ENCODE measurements at regions not wholly inside any gene's neighbourhood (a gene's known extent, or its start where the extent isn't known, plus 50 kb on each side); places are given as distances from the start of the nearest gene placed in this dataset.
"Not testable (repeated sequence)": the region's sequence is repeated elsewhere in the genome, so short reads cannot be mapped to it uniquely, and the experiment has no call there.

DNA sequence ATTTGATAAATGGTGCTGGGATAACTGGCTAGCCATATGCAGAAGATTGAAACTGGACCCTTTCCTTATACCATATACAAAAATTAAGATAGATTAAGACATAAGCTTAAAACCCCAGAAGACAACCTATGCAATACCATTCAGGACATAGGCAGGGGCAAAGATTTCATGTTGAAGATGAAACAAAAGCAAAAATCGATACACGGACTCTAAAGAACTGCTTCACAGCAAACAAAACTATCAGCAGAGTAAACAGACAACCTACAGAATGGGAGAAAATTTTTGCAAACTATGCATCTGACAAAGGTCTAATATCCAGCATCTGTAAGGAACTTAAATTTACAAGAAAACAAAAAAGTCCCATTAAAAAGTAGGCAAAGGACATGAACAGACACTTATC, 255.9 kb downstream of the TINAG start:
- not testable (repeated sequence) for DNase-seq (ENCODE audit: low read depth)

GRCh38 chr6:54574671-54575070, 266.4 kb downstream of the TINAG start:
- no peak for DNase-seq (ENCODE audit: low read depth)

DNA sequence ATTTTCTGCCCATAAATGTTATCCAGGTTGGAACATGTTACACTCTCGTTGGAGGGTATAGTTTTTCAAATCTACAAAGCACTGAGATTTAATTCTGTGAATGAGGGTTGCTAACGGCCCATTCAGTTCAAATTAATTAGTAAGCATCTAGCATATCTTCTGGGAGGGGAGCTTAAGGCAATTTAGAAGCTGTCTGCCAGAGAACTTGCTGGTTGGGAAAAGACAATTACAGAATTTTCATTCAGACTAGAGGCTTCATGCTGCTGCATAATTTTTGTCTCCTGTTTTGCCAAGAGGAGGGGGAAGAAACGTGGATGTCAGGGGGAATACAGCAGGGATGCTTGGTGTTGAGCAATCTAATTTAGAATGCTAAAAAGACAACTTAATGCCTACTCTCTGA, 268.3 kb upstream of the FAM83B start:
- no peak for DNase-seq (ENCODE audit: low read depth)

DNA sequence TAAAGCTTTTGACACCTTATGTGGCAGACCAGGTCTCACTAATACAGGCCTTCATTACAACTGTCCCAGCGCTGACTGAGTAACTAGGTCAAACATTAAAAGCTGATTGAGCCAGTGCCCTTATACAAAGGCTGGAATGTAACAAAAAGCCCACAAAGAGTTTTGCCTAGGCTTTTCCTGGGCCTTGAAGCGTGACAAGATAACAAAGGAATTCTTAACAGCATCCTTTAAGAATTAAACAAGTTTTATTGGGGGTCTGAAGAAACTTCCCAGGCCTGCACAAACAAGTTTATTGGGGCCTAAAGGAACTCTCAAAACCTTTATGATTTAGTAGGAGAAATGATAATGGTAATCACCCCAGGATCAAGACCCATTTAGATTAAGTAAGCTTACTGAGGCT, 267.6 kb upstream of the FAM83B start:
- DNase-seq (ENCODE audit: low read depth) = no peak

GRCh38 chr6:54586251-54586650, 260.3 kb upstream of the FAM83B start:
- DNase-seq (ENCODE audit: low read depth) = no peak

DNA sequence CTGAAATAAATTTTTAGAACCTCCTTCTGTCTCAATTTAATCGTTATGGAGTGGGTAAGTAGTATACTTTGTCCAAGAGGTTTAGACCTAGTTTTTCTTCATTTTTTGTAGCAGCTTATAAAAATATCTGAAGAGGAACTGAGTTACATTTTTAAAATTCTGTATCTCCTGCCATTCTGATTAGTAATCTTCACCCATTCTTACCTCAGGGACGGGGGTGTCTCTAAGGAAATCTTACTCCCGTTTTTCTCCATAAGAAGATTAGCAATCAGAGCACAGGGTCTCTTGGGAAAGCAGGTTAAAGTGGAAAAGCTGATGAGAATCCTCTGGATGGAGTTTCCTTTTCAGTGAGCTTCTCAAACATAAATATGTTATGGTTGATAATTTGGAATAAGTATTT, 259.3 kb upstream of the FAM83B start:
- DNase-seq (ENCODE audit: low read depth) = no peak

DNA sequence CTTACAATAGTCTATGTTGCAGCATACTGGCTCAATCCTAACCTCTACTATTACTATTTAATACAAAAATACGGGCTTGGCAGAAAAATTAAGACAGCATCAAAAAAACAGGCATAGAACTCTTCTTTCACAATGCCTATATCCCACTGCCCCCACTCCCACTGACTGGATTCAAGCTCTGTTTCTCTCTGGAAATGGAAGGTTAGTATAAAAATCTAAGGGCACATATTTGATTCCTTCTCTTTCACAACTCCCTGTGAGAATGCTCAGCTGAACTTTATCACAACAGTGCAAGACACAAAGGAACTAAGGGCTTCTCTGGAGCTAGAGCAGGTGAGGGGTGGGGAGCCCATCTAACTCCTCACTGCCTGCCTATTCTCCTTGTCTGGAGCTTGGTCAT, 258.4 kb upstream of the FAM83B start:
- no peak for DNase-seq (ENCODE audit: low read depth)

GRCh38 chr6:54595844-54596243, 250.7 kb upstream of the FAM83B start:
- DNase-seq (ENCODE audit: low read depth) = no peak

DNA sequence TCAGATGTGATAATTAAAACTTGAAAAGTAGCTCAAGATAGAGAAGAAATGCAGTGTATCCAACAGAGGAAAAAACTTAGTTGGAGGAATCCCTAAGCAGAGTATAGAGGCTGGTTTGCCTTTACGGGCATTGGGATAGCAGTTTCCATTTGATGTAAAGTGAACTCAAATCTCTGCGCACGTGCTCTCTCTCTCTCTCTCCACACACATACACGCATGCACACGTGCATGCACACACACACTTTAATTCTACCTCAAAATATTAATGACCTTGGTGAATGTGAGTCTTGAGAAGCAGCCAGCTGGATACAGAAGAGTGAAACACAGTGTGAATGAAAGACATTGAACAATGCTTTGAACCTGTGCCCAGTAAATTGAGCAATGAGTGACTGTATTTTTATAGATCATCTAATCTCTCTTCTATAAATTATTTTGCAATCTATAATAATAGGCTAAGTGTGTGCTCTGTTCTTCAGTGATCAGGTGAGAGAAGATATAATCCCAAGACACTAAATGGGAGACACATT, 247.7 kb upstream of the FAM83B start:
- no peak for DNase-seq (ENCODE audit: low read depth)

- no peak for DNase-seq (ENCODE audit: low read depth)
Measured at GRCh38 chr6:54601600-54602300, 244.8 kb upstream of the FAM83B start.

GRCh38 chr6:54602591-54602990, 244.0 kb upstream of the FAM83B start:
- DNase-seq (ENCODE audit: low read depth) = no peak

DNA sequence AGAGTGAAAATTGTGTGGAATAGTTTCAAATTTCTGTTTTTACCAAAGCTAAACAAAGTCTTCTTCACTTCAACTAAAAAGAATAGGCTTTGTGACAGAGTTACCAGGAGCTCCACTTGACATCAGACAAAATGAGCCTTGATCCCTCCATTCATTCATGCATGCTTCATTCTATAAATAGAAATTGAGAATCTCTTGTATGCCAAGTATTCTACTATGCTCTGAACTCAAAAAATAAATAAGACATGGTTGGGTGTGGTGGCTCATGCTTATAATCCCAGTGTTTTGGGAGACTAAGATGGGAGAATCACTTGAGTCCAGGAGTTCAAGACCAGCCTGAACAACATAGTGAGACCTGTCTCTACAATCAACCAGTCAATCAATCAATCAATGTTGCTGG, 236.6 kb upstream of the FAM83B start:
- no peak for DNase-seq (ENCODE audit: low read depth)

DNA sequence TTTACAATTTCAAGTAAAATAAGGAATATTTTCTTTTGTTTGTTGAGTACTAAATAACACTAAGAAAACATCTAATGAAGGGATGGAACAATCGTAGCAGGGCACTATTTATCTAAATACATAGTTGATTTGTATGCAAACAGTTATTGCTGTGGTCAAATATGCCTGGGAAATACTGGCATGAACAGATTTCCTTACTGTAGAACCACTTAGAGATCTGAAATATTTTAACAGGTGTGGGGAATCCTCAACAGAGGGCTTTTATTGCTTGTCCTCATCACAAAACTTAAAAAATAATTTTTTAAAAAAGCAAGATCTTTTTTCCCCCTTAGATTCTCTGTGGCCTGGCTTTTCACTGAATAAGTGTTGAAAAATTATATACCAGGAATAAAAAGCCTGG, 233.0 kb upstream of the FAM83B start:
- DNase-seq (ENCODE audit: low read depth) = no peak

- DNase-seq (ENCODE audit: low read depth) = no peak
Measured at GRCh38 chr6:54614499-54615195, 231.9 kb upstream of the FAM83B start.

DNA sequence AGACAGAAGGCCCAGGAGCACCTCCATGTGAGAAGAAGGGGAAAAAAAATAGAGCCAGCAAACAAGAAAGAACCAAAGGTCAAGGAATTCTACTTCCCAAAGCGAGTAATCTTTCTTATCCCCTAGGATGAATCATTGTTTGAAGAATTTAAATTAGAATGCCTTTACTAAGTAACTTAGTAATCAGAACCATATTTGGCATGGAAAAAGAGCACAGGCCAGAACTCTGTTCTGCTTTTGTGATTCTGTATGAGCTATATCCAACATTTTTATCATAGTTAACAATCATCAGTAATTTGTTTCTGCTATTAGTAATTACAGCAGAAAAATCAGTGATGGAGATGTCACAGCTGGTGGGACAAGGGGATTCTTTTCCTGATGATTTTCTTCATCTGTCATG, 228.8 kb upstream of the FAM83B start:
- DNase-seq (ENCODE audit: low read depth) = peak; percentile 72

- no peak for DNase-seq (ENCODE audit: low read depth)
Measured at GRCh38 chr6:54618572-54618971, 228.0 kb upstream of the FAM83B start.

- DNase-seq (ENCODE audit: low read depth) = no peak
Measured at GRCh38 chr6:54619102-54619501, 227.5 kb upstream of the FAM83B start.

GRCh38 chr6:54621285-54621684, 225.3 kb upstream of the FAM83B start:
- no peak for DNase-seq (ENCODE audit: low read depth)

GRCh38 chr6:54624216-54624615, 222.4 kb upstream of the FAM83B start:
- no peak for DNase-seq (ENCODE audit: low read depth)

DNA sequence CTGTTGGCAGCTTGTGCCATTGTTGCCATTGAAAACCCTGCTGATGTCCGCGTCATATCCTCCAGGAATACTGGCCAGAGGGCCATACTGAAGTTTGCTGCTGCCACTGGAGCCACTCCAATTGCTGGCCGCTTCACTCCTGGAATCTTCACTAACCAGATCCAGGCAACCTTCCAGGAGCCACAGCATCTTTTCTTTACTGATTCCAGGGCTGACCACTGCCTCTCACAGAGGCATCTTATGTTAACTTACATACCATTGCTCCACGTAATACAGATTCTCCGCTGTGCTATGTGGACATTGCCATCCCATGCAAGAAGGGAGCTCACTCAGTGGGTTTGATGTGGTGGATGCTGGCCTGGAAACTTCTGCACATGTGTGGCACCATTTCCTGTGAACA, 221.8 kb upstream of the FAM83B start:
- no peak for DNase-seq (ENCODE audit: low read depth)

DNA sequence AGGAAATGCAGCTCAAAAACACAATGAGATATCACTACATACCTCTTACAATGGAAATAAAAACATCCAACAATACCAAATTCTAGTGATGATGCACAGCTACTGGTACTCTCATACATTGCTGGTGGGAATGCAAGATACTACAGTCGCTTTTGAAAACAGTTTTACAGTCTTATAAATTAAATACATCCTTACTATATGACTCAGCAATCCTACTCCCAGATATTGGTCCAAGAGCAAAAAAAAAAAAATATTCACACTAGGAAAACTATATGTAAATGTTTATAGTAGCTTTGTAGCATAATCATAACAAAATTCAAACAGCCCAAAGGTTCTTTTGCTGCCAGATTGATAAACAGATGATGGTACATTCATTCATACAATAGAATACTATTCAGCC, 217.4 kb upstream of the FAM83B start:
- DNase-seq (ENCODE audit: low read depth) = no peak

DNA sequence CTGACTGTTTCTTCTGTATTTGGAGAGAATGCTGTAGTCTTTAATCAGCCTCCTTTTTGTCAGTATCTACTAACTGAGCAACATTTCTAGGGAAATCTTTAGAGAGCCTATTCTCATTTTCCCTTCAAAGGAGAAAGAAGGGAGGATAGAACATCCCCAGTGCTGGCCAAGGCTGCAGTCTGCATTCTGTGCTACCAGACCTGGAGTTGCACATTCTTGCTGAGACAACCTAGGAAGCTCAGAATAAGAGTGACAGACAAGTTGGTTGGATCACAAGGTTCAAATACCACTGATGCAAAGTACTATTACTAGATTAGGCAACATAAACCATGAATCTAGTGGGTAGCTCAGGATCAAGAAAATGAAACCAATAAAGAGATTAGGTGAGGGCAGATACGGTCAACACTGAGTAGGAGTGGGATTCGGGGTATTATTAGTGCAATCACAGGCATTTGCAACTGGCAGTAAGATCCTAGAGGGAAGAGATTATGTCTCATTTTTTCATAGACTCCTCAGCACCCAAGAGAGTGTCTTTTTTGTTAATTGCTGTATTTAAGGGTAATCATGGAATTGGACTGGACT, 213.5 kb upstream of the FAM83B start:
- no peak for DNase-seq (ENCODE audit: low read depth)

DNA sequence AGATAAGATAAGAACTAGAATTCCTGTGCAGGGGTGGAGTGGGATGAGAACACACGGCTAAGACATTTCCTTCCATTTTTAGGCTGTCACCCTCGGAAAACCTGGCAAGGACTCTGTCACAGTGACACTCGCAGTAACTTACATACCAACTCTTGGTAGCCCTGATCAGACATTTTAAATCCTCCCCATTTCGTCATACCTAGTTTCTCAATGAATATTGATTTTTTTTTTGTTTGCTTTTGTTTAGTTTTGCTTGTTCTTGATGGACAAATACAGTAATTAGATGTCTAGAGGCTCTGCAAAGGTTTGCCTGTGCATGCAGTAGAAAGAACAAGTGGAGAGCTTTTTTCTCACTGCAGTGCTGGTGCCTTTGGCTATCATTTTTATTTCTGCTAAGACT, 213.0 kb upstream of the FAM83B start:
- no peak for DNase-seq (ENCODE audit: low read depth)

Measured in GM04503 (cell line).